HG03103 (cell line): ENCODE measurements at regions not wholly inside any gene's neighbourhood (a gene's known extent, or its start where the extent isn't known, plus 50 kb on each side); places are given as distances from the start of the nearest gene placed in this dataset.
A peak's percentile ranks its signal among the peaks of the same experiment; 100 is the strongest.
"Not testable (repeated sequence)": the region's sequence is repeated elsewhere in the genome, so short reads cannot be mapped to it uniquely, and the experiment has no call there.

ENCODE experiments used
- ATAC-seq: cut with Tn5 transposase; IDR thresholded peaks from one replicate; pipeline ENCODE4 v1.9.1; 2021; ENCODE audit warnings: low read depth; ENCODE audit not compliant: unreplicated experiment

GRCh38 chr7:146057958-146058357 lies 58.6 kb upstream of the CNTNAP2 start:
- no peak for ATAC-seq

DNA sequence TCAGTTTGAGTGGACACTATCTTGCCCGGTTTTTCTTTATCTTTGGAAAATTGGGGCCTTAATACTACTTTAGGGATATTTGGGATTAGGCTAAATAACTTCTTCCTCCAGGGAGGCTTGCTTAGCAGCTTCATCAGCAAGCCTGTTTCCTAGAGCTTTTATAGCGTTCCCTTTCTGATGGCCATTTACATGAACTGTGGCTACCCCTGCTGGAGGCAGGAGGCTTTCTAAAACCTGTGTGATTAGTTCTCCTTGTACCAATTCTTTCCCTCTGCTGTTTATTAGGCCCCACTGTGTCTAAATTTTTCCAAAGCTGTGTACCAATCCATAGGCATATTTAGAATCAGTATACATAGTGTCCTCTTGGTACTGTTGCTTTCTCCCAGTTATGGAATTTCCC lies 61.7 kb upstream of the CNTNAP2 start:
- ATAC-seq = no peak

DNA sequence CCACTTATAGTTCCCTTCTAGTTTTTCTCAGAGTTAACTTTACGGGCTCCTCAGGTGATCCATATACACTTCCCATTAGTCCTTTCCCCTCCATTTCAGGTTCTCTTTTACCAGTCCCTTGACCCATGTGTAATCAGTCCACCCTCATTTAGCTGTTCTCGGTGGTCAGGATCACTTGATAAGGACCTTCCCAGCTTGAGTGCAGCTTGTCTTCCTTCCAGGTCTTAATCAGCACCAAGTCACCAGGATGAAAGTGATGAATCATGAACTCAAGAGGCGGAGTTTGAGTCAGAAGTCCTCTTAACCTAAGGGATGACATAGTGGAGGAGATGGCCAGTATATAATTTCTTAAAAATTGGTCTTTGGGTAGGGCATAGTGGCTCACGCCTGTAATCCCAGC lies 63.1 kb upstream of the CNTNAP2 start:
- no peak for ATAC-seq

DNA sequence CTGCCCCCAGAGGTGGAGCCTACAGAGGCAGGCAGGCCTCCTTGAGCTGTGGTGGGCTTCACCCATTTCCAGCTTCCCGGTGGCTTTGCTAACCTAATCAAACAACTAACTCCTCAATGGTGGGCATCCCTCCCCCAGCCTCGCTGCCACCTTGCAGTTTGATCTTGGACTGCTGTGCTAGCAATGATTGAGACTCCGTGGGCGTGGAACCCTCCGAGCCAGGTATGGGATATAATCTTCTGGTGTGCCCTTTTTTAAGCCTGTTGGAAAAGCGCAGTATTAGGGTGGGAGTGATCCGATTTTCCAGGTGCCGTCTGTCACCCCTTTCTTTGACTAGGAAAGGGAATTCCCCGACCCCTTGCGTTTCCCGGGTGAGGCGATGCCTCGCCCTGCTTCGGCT lies 73.3 kb upstream of the CNTNAP2 start:
- ATAC-seq = not testable (repeated sequence)

- ATAC-seq = no peak
Measured at GRCh38 chr7:146028251-146028750, 88.3 kb upstream of the CNTNAP2 start.

DNA sequence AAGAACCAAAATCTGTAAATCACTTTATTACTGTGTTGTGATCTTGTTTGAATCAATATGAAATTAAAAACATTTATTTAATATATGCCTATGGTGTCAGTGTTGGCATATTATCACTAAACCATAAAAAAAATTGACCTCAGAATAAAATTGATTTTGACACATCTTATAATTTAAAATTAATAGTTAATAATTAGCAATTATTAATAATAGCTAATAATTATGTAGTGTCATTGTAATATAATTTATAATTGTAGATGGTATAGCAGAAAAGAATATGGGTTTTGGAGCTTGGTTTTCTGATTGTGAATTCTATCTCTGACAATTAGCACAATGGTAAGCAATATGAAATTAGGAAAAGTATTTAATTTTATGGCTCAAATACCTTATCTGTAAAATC lies 89.4 kb upstream of the CNTNAP2 start:
- ATAC-seq = no peak

DNA sequence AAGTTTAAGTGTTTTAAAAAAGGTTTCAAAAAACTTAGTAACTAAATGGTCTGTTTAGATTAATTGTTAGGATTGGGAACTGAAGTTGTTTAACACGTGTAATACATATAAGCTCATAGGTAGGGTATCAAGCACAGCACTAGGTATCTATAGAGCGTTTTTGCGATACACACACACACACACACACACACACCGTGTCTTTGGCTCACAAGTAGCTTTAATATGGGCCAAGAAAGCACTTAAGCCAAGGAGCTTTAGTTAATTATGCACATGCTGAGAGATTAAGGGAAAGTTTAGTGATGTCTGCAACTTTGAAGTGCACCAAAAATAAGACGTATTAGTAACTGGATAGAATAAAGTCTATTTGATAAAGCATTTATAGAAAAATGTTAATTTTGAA lies 93.8 kb upstream of the CNTNAP2 start:
- no peak for ATAC-seq

DNA sequence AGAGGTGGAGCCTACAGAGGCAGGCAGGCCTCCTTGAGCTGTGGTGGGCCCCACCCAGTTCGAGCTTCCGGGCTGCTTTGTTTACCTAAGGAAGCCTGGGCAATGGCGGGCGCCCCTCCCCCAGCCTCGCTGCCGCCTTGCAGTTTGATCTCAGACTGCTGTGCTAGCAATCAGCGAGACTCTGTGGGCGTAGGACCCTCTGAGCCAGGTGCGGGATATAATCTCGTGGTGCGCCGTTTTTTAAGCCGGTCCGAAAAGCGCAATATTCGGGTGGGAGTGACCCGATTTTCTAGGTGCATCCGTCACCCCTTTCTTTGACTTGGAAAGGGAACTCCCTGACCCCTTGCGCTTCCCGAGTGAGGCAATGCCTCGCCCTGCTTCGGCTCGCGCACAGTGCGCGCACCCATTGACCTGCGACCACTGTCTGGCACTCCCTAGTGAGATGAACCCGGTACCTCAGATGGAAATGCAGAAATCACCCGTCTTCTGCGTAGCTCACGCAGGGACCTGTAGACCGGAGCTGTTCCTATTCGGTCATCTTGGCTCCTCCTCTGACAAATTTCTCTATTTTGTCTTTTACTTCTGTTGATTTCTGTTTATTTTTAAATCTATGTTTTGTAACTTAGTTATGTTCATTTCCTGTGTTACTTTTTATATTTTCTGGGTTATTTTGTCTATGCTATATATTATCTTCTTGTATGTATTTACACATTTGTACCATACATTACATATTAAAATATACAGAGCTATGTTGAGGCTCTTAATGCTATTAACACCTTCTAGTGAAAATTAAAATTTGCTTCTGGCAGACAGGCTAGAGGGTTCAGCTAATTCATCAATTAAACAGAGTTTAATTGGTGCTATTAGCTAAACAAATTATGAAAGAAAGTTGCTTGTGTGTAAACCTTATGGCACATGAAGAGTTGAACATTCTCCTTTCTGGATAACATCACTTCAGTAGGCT lies 97.3 kb upstream of the CNTNAP2 start:
- not testable (repeated sequence) for ATAC-seq

- not testable (repeated sequence) for ATAC-seq
Measured at GRCh38 chr7:146017366-146017765, 99.2 kb upstream of the CNTNAP2 start.

DNA sequence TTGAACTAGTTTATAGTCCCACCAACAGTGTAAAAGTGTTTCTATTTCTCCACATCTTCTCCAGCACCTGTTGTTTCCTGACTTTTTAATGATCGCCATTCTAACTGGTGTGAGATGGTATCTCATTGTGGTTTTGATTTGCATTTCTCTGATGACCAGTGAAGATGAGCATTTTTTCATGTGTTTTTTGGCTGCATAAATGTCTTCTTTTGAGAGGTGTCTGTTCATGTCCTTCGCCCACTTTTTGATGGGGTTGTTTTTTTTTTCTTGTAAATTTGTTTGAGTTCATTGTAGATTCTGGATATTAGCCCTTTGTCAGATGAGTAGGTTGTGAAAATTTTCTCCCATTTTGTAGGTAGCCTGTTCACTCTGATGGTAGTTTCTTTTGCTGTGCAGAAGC lies 102.4 kb upstream of the CNTNAP2 start:
- ATAC-seq = not testable (repeated sequence)

DNA sequence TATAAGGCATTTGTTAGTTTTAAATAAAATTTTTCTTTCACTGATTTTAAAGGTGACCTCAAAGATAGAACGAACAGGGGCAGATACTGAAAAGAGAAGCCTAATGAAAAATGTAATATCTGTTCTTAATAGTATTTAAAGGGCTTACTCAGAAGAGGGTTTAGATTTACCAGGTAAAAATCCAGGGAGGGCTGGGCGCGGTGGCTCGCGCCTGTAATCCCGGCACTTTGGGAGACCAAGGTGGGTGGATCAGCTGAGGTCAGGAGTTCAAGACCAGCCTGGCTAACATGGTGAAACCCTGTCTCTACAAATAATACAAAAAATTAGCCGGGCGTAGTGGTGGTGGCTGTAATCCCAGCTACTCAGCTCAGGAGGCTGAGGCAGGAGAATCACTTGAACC lies 108.3 kb upstream of the CNTNAP2 start:
- ATAC-seq = no peak

GRCh38 chr7:146004805-146005204 lies 111.8 kb upstream of the CNTNAP2 start:
- ATAC-seq = no peak

GRCh38 chr7:146002431-146003078 lies 114.0 kb upstream of the CNTNAP2 start:
- ATAC-seq = peak; percentile 95

DNA sequence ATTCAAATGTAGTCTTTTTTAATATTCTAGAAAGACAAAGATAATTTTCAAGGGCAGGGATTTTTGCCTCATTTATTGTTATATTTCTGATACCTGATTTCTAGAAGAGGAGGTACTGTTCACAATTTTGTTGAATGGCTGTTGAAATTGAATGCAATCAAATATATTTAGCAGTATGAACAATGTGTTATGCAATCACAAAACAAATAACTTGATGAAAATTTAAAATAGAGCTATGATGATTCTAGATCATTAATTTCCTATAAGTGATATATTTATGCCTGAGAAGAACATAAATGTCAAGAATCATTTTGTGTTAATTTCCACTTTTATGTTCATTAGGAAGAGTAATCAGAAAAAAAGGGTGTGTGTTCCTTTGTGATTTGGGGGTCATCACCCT lies 114.6 kb upstream of the CNTNAP2 start:
- no peak for ATAC-seq

DNA sequence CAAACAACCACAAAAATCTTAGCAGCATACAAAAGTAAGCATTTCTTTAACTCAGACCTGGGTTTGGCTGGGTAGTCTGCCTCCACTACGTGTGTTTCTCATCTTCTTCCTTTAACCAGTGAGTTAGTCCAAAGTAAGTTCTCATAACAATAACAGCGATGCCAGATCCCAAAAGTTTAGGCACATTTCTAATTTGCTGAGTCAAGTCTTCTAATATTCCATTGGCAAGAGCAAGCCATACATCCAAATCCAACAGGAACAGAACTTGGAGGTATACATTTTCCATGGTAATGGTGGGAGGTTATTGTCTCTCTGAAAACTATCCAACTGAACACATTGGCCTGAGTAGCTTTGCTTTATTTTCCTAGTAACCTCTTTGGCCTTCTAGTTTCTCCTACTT lies 115.7 kb upstream of the CNTNAP2 start:
- ATAC-seq = no peak

- no peak for ATAC-seq
Measured at GRCh38 chr7:145989469-145989868, 127.1 kb upstream of the CNTNAP2 start.

DNA sequence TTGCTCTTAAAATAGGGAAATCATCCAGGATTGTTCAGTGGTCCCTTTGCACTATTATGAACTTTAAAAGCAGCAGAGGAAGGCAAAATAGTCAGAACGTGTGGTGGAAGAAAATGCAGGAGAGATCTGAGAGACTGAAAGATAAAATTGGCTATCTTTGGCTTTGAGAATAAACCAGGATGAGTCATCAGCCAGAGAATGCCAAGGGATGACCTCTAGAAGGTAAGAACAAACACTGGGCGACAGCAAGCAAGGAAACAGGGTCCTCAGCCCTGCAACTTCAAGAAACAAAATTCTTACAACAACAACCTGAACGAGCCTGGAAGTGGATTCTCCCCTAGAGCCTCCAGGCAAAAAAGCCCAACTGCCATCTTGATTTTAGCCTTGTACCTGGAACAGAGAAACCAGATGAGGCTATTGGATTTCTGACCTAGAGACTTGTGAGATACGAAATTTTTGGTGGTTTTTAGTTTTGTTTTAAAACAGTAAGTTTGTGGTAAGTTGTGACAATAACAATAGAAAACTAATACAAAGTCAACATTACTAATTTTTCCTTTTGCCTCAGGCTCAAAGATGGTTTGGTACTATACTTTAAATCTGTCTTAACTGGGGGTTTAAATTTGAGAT lies 130.2 kb upstream of the CNTNAP2 start:
- no peak for ATAC-seq

GRCh38 chr7:145978769-145979168 lies 137.8 kb upstream of the CNTNAP2 start:
- no peak for ATAC-seq

GRCh38 chr7:145959981-145960380 lies 156.6 kb upstream of the CNTNAP2 start:
- no peak for ATAC-seq

DNA sequence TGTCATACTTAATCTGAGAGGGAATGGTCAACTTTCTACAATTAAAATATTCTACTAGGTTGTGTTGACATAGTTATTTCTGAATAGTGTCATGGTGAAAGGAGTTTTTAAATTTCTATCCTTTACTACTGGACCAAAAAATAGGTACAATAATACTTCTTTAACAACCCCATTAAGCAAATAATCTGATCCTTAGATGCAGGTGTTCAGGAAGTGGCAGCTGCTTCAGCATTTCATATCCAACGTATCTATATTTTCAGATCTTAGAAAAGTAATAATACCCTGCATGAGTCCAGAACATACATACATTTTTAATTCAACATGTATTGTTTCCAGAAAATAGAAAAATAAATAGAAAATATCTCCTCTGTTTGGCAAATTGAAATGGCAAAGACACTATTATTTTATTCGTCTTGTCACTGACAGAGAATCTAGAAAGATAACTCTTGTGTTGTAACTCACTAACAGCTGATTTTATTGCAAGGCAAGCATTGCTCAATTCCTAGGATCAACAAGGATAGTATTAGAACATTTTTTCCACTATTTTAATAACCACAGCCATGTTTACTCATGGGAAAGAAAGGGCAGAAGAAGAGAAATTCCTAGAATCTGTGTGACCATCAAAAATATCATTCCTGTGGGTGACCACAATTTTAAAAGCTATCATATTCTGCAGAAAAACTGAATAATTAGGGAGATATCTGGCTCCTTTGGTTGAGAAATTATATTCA lies 159.3 kb upstream of the CNTNAP2 start:
- ATAC-seq = no peak

GRCh38 chr7:145951566-145951965 lies 165.0 kb upstream of the CNTNAP2 start:
- no peak for ATAC-seq
